DOHH2 (cell line): ENCODE measurements at regions not wholly inside any gene's neighbourhood (a gene's known extent, or its start where the extent isn't known, plus 50 kb on each side); places are given as distances from the start of the nearest gene placed in this dataset.
A peak's percentile ranks its signal among the peaks of the same experiment; 100 is the strongest.

ENCODE experiments used
- H3F3A ChIP-seq: fragments of 200-600 bp; sonication (generic), shearing (Covaris generic); 2 replicates; pipeline ENCODE4 v1.6.0; 2016; ENCODE audit warnings: antibody characterized with exemption, mild to moderate bottlenecking; ENCODE audit not compliant: control insufficient read depth, insufficient read depth
- H3K27ac ChIP-seq: fragments of 200-600 bp; sonication (generic); 2 replicates; pipeline ENCODE4 v1.5.1; 2014; ENCODE audit warnings: low read depth, mild to moderate bottlenecking, low read length, moderate library complexity
- H3K27me3 ChIP-seq: fragments of 200-600 bp; sonication (generic); 2 replicates; pipeline ENCODE4 v1.6.1; 2014; ENCODE audit warnings: mild to moderate bottlenecking, low read length, mixed read lengths; ENCODE audit not compliant: control insufficient read depth
- H3K36me3 ChIP-seq: fragments of 200-600 bp; sonication (generic); 2 replicates; pipeline ENCODE4 v1.6.1; 2014; ENCODE audit warnings: mild to moderate bottlenecking, low read length, moderate library complexity, mixed read lengths; ENCODE audit not compliant: control insufficient read depth
- H3K4me1 ChIP-seq: fragments of 200-600 bp; sonication (generic); 2 replicates; pipeline ENCODE4 v1.6.1; 2014; ENCODE audit warnings: mild to moderate bottlenecking, low read length, mixed read lengths; ENCODE audit not compliant: control insufficient read depth
- H3K4me2 ChIP-seq: fragments of 200-600 bp; sonication (generic); 2 replicates; pipeline ENCODE4 v1.6.0; 2014; ENCODE audit warnings: mild to moderate bottlenecking, low read length, moderate library complexity
- H3K4me3 ChIP-seq: fragments of 200-600 bp; sonication (generic); 2 replicates; pipeline ENCODE4 v1.5.1; 2014; ENCODE audit warnings: mild to moderate bottlenecking, low read length, mixed read lengths
- H3K79me2 ChIP-seq: fragments of 200-600 bp; sonication (generic); 2 replicates; pipeline ENCODE4 v1.6.1; 2014; ENCODE audit warnings: mild to moderate bottlenecking, low read length, mixed read lengths; ENCODE audit not compliant: control insufficient read depth
- H3K9me2 ChIP-seq: fragments of 200-600 bp; sonication (generic); replicated peaks from 2 replicates; pipeline ENCODE4 v1.6.1; 2014; ENCODE audit warnings: mild to moderate bottlenecking, low read length, mixed read lengths; ENCODE audit not compliant: control insufficient read depth
- H3K9me3 ChIP-seq: fragments of 200-600 bp; sonication (generic); 2 replicates; pipeline ENCODE4 v1.6.1; 2014; ENCODE audit warnings: antibody characterized with exemption, low read length, mixed read lengths; ENCODE audit not compliant: control insufficient read depth, insufficient read depth
- H4K20me1 ChIP-seq: fragments of 200-600 bp; sonication (generic); 2 replicates; pipeline ENCODE4 v1.6.0; 2014; ENCODE audit warnings: low read depth, mild to moderate bottlenecking, antibody characterized with exemption, low read length, moderate library complexity; ENCODE audit not compliant: control insufficient read depth, insufficient read depth
- EZH2phosphoT487 ChIP-seq: fragments of 200-600 bp; sonication (generic); IDR thresholded peaks from 2 replicates; pipeline ENCODE4 v1.6.1; 2017; ENCODE audit warnings: borderline replicate concordance, mild to moderate bottlenecking, antibody characterized with exemption, low read length, moderate library complexity, mixed read lengths
- TF ChIP-seq, protein P1 (sequence below): fragments of 200-600 bp; sonication (generic); IDR thresholded peaks from one replicate; pipeline ENCODE4 v1.5.1; 2014; ENCODE audit warnings: antibody characterized with exemption, mild to moderate bottlenecking, low read depth, low read length; ENCODE audit not compliant: poor library complexity, severe bottlenecking

DNA sequence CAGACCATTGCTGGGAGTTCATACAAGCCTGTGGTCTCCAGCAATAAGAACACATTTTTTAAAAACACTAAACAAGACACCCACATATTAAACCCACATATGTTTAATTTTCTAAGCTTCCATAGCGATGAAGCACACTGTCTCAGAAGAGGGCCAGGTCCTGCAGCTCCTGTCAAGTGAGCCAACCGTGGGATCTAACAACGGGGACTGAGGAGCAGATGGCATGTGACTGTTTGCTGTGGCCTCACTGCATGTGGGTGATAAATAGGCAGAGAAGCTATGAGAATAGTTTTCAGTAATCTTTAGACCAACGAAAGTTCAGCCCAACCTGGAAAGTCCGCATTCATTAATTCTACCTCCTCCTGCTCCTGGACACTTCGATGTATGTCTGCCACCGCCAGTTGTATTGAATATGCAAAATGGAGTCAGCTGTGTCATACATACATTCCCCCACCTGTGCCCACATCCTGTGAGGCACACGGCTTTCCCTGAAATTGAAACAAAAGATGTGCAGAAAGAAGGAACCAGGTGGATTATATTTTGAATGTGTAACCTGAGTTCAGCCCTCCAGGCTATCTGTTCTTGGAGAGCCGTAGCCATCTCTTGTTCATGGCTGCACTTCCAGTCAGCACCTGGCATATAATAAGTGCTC lies 88.2 kb downstream of the MIS18A start:
- Histone ChIP-seq H3K9me2 (no peaks in the 10 kb centered on the region), H3K4me1 (peaks cover 12% of the 10 kb centered on the region), H3K9me3 (no peaks in the 10 kb centered on the region), H3K27ac (no peak overlapping the region), H3K36me3 (no peaks in the 10 kb centered on the region), H3K27me3 (peaks cover 12% of the 10 kb centered on the region; the same call in 1 of the 2 replicates), H3K4me2 (peak overlapping the region; percentile 11), H3K79me2 (no peaks in the 10 kb centered on the region), H3K4me3 (no peak overlapping the region), H3F3A (no peaks in the 10 kb centered on the region), H4K20me1 (no peaks in the 10 kb centered on the region)
- no peak for TF ChIP-seq EZH2phosphoT487
- TF ChIP-seq, protein P1, sequence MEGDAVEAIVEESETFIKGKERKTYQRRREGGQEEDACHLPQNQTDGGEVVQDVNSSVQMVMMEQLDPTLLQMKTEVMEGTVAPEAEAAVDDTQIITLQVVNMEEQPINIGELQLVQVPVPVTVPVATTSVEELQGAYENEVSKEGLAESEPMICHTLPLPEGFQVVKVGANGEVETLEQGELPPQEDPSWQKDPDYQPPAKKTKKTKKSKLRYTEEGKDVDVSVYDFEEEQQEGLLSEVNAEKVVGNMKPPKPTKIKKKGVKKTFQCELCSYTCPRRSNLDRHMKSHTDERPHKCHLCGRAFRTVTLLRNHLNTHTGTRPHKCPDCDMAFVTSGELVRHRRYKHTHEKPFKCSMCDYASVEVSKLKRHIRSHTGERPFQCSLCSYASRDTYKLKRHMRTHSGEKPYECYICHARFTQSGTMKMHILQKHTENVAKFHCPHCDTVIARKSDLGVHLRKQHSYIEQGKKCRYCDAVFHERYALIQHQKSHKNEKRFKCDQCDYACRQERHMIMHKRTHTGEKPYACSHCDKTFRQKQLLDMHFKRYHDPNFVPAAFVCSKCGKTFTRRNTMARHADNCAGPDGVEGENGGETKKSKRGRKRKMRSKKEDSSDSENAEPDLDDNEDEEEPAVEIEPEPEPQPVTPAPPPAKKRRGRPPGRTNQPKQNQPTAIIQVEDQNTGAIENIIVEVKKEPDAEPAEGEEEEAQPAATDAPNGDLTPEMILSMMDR, result no peak

DNA sequence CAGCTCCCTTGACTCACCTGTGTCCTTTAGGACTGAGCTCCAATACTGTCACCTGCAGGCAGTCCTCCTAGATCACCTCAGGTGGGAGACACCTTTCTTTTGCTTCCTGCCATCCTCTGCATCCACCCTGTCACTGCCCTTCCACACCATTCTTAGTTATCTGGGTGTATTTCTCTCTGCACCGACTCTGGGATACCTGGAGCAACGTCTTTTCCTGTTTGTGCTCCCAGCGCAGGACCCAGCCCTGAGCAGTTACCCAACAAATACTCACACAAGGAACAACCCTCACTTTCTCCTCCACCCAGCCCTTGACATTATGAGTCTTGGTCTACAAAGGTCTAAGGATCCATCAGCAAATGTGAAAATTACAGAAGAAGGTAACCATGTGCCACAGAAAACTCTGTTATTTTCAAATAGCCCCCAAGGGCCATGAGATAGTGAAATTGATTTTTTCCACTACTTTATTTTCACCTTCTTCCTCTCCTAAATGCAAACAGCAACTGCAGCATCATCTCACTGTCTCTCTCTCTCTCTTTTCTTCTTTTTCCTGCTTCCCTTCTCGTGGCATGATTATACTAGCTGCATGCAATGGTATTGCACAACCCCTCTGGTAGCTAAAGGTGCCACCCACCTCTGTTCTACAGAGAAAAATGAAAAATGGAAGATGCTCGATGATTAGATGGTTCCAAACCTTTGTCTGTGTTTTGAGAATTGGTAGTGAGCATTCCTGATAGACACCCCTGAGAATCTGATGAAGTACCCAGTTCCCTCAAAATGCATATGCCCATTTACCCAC lies 89.0 kb downstream of the MIS18A start:
- Histone ChIP-seq H3K27me3 (peaks cover 12% of the 10 kb centered on the region; the same call in 1 of the 2 replicates), H3K4me2 (no peak overlapping the region), H3K79me2 (no peaks in the 10 kb centered on the region), H4K20me1 (no peaks in the 10 kb centered on the region), H3K9me2 (no peaks in the 10 kb centered on the region), H3F3A (no peaks in the 10 kb centered on the region), H3K4me1 (peaks cover 12% of the 10 kb centered on the region), H3K27ac (no peak overlapping the region), H3K36me3 (no peaks in the 10 kb centered on the region), H3K9me3 (no peaks in the 10 kb centered on the region), H3K4me3 (no peak overlapping the region)
- TF ChIP-seq, protein P1, result no peak
- TF ChIP-seq EZH2phosphoT487, result no peak

DNA sequence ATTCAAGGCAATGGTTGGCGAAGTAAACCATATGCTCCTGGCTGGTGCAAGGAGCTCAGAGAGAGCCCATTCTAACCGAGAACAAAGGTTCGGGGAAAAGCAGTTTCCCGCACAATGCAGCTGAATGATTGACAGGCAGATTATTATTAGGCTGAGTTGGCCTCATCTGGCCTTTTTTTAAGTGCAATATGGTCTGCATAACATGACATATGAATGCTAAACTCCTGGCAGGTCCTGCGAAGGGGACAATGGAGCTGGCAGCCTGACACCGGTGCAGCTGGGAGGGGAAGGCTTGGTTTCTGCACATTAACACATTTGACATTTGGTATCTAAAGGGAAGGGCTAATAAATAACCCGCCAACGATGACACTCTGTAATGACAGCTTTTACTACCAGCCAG lies 92.0 kb downstream of the MIS18A start:
- H3K9me2 ChIP-seq, result no peaks in the 10 kb centered on the region
- H3K4me2 ChIP-seq, result no peak overlapping the region
- no peaks in the 10 kb centered on the region for H4K20me1 ChIP-seq
- no peaks in the 10 kb centered on the region for H3K36me3 ChIP-seq
- TF ChIP-seq, protein P1, result no peak
- no peak for TF ChIP-seq EZH2phosphoT487
- H3K27ac ChIP-seq, result no peak overlapping the region
- H3F3A ChIP-seq, result no peaks in the 10 kb centered on the region
- H3K79me2 ChIP-seq, result no peaks in the 10 kb centered on the region
- H3K9me3 ChIP-seq, result no peaks in the 10 kb centered on the region
- H3K27me3 ChIP-seq, result peaks cover 12% of the 10 kb centered on the region; the same call in 1 of the 2 replicates
- H3K4me3 ChIP-seq, result no peak overlapping the region
- peaks cover 12% of the 10 kb centered on the region for H3K4me1 ChIP-seq
